AG09319 (cell line): ENCODE measurements at regions not wholly inside any gene's neighbourhood (a gene's known extent, or its start where the extent isn't known, plus 50 kb on each side); places are given as distances from the start of the nearest gene placed in this dataset.

ENCODE experiments used
- DNase-seq: peaks from one replicate; pipeline ENCODE4 v3.0.0-alpha.2; 2010; ENCODE audit warnings: low read depth; ENCODE audit errors: extremely low read depth
- CTCF ChIP-seq: IDR thresholded peaks from 2 replicates; pipeline ENCODE4 v1.5.1; 2011; ENCODE audit warnings: low read depth, mild to moderate bottlenecking, inconsistent platforms, low read length, moderate library complexity

GRCh38 chr10:33945051-33945450 lies 610.6 kb upstream of the NRP1 start:
- no peak for DNase-seq
- no peak for TF ChIP-seq CTCF

GRCh38 chr10:33942508-33942907 lies 608.0 kb upstream of the NRP1 start:
- DNase-seq = no peak
- no peak for TF ChIP-seq CTCF

GRCh38 chr10:33939892-33940291 lies 605.4 kb upstream of the NRP1 start:
- DNase-seq = no peak
- no peak for TF ChIP-seq CTCF

- DNase-seq = no peak
- TF ChIP-seq CTCF = no peak
Measured at GRCh38 chr10:33939410-33939809, 604.9 kb upstream of the NRP1 start.

- TF ChIP-seq CTCF = no peak
Measured at GRCh38 chr10:33938001-33938400, 603.5 kb upstream of the NRP1 start.

GRCh38 chr10:33937036-33937730 lies 602.7 kb upstream of the NRP1 start:
- no peak for TF ChIP-seq CTCF

More at GRCh38 chr10:33938001-33938400, 603.5 kb upstream of the NRP1 start:
- DNase-seq = no peak

GRCh38 chr10:33935350-33935749 lies 600.9 kb upstream of the NRP1 start:
- no peak for TF ChIP-seq CTCF
- no peak for DNase-seq

More at GRCh38 chr10:33937036-33937730, 602.7 kb upstream of the NRP1 start:
- DNase-seq = no peak
